MM.1S (cell line): ENCODE measurements at regions not wholly inside any gene's neighbourhood (a gene's known extent, or its start where the extent isn't known, plus 50 kb on each side); places are given as distances from the start of the nearest gene placed in this dataset.

ENCODE experiments used
- DNase-seq: peaks from one replicate; pipeline ENCODE4 v3.0.0-alpha.2; 2015
- H2AFZ ChIP-seq: fragments of 300-600 bp; sonication (generic); 2 replicates; pipeline ENCODE4 v1.6.0; 2016; ENCODE audit warnings: antibody characterized with exemption, low read length
- H3F3A ChIP-seq: fragments of 300-600 bp; sonication (generic); 2 replicates; pipeline ENCODE4 v1.6.1; 2016; ENCODE audit warnings: mild to moderate bottlenecking, antibody characterized with exemption, low read length, moderate library complexity, mixed read lengths; ENCODE audit not compliant: insufficient read depth
- H3K27ac ChIP-seq: fragments of 300-600 bp; sonication (generic); 2 replicates; pipeline ENCODE4 v1.5.1; 2016; ENCODE audit warnings: mild to moderate bottlenecking, low read length
- H3K27me3 ChIP-seq: fragments of 300-600 bp; sonication (generic); replicated peaks from 2 replicates; pipeline ENCODE4 v1.6.0; 2016; ENCODE audit warnings: low read length; ENCODE audit not compliant: insufficient read depth
- H3K36me3 ChIP-seq: fragments of 300-600 bp; sonication (generic); replicated peaks from 2 replicates; pipeline ENCODE4 v1.6.1; 2016; ENCODE audit warnings: mild to moderate bottlenecking, low read length, mixed read lengths; ENCODE audit not compliant: insufficient read depth
- H3K4me1 ChIP-seq: fragments of 300-600 bp; sonication (generic); 2 replicates; pipeline ENCODE4 v1.6.1; 2016; ENCODE audit warnings: low read length, mixed read lengths
- H3K4me2 ChIP-seq: fragments of 300-600 bp; sonication (generic); 2 replicates; pipeline ENCODE4 v1.6.0; 2016; ENCODE audit warnings: low read depth, low read length
- H3K4me3 ChIP-seq: fragments of 300-600 bp; sonication (generic); 2 replicates; pipeline ENCODE4 v1.5.1; 2016; ENCODE audit warnings: low read length, mixed read lengths
- H3K79me2 ChIP-seq: fragments of 300-600 bp; sonication (generic); 2 replicates; pipeline ENCODE4 v1.6.1; 2016; ENCODE audit warnings: mixed run types, low read length, mixed read lengths
- H3K9ac ChIP-seq: fragments of 300-600 bp; sonication (generic); 2 replicates; pipeline ENCODE4 v1.6.1; 2016; ENCODE audit warnings: low read length, mixed read lengths
- H3K9me2 ChIP-seq: fragments of 300-600 bp; sonication (generic); replicated peaks from 2 replicates; pipeline ENCODE4 v1.6.1; 2016; ENCODE audit warnings: mild to moderate bottlenecking, low read length, mixed read lengths; ENCODE audit not compliant: insufficient read depth
- H3K9me3 ChIP-seq: fragments of 300-600 bp; sonication (generic); replicated peaks from 2 replicates; pipeline ENCODE4 v1.6.1; 2016; ENCODE audit warnings: mild to moderate bottlenecking, low read length, mixed read lengths; ENCODE audit not compliant: insufficient read depth
- H4K20me1 ChIP-seq: fragments of 300-600 bp; sonication (generic); 2 replicates; pipeline ENCODE4 v1.6.1; 2016; ENCODE audit warnings: mild to moderate bottlenecking, low read length, moderate library complexity, mixed read lengths; ENCODE audit not compliant: insufficient read depth
- EZH2 ChIP-seq: fragments of 300-600 bp; sonication (generic); optimal IDR thresholded peaks from 2 replicates; pipeline ENCODE3; 2017; ENCODE audit warnings: low read depth, mild to moderate bottlenecking, antibody characterized with exemption, low read length, mixed read lengths
- EZH2phosphoT487 ChIP-seq: fragments of 300-600 bp; sonication (generic); IDR thresholded peaks from 2 replicates; pipeline ENCODE4 v1.6.1; 2018; ENCODE audit warnings: antibody characterized with exemption, low read length
- TF ChIP-seq, protein P1 (sequence below): fragments of 300-600 bp; sonication (generic); IDR thresholded peaks from 2 replicates; pipeline ENCODE4 v1.5.1; 2016; ENCODE audit warnings: antibody characterized with exemption, low read length, mixed read lengths

DNA sequence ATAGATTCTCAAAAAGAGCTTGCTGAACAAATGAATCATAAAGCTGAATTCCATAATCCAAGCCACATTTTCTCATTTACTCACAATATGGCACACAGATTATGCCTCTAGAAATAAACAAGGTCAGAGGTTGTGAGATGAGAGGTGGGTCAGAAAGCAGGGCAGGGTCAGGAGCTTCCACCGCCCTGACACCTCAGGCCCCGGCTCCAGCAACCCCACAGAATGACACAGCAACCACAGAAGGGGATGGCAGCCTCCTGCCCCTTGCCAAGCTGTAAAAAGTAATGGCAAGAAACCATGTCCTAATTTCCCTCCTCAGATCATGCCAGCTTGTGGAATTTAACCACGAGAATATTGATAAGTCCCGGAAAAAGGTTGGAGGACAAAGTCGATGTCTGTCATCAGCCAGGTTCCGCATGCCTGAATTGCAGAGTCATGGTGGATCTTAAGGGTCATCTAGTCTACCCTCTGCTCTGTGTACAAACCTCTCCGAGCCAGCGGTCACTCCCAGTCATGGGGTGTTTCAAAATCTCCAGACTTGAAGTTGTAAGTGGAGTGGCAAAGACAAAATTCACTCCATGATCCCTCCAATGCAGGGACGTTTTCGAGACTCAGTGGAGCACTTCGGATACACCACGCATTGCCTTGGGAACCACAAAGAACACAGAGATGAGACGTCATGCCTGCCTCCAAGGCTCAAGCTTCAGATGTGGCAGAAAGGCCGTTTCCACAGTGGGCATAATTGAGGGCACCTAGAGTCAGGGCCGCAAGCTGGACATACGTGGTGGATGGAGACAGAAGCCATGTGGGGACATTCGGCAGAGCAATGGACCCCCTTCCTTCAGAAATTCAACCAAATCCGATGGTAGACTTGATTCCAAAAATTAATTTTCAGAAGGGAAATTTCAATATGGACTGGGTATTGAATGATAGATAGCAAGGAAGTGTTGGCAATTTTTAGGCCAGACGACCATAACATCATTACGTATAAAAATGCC is 254.0 kb downstream of the TOMM20 start:
- Histone ChIP-seq H4K20me1 (no peaks in the 10 kb centered on the region), H3K27ac (no peak overlapping the region), H3F3A (no peaks in the 10 kb centered on the region), H3K4me1 (peaks cover 7% of the 10 kb centered on the region), H3K36me3 (no peaks in the 10 kb centered on the region), H3K9ac (no peak overlapping the region), H3K9me2 (no peaks in the 10 kb centered on the region), H3K79me2 (no peaks in the 10 kb centered on the region), H2AFZ (no peak overlapping the region), H3K27me3 (no peaks in the 10 kb centered on the region), H3K4me2 (no peak overlapping the region), H3K4me3 (no peak overlapping the region), H3K9me3 (no peaks in the 10 kb centered on the region)
- no peak for DNase-seq
- TF ChIP-seq EZH2phosphoT487 (no peak), EZH2 (no peak)
- TF ChIP-seq, protein P1, sequence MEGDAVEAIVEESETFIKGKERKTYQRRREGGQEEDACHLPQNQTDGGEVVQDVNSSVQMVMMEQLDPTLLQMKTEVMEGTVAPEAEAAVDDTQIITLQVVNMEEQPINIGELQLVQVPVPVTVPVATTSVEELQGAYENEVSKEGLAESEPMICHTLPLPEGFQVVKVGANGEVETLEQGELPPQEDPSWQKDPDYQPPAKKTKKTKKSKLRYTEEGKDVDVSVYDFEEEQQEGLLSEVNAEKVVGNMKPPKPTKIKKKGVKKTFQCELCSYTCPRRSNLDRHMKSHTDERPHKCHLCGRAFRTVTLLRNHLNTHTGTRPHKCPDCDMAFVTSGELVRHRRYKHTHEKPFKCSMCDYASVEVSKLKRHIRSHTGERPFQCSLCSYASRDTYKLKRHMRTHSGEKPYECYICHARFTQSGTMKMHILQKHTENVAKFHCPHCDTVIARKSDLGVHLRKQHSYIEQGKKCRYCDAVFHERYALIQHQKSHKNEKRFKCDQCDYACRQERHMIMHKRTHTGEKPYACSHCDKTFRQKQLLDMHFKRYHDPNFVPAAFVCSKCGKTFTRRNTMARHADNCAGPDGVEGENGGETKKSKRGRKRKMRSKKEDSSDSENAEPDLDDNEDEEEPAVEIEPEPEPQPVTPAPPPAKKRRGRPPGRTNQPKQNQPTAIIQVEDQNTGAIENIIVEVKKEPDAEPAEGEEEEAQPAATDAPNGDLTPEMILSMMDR = no peak

DNA sequence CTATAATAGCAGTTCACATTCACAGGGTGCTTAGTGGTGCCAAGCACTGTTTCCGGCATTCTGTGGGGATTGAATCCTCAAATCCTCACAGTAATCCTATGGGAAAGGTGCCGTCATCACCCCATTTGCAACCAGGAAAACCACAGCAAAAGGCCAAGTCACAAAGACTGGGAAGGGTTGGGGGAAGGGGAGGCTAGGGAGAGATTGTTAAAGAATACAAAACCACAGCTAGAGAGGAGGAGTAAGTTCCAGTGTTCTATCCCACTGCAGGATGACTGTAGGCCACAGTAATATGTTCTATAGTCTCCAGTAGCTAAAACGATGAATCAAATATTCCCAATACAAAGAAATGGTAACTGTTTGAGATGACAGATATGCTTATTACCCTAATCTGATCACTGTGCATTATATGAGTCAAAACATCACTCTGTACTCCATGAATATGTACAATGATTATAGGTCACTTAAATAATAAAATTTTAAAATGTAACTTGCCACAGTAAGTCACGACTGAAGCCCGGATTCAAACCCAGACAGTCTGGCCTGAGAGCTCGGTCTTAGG is 256.8 kb downstream of the TOMM20 start:
- Histone ChIP-seq H3K4me2 (no peak overlapping the region), H3K9ac (no peak overlapping the region), H3K36me3 (no peaks in the 10 kb centered on the region), H3K79me2 (no peaks in the 10 kb centered on the region), H3K4me3 (no peak overlapping the region), H3F3A (no peaks in the 10 kb centered on the region), H3K9me2 (no peaks in the 10 kb centered on the region), H3K4me1 (no peaks in the 10 kb centered on the region), H2AFZ (no peak overlapping the region), H3K27me3 (no peaks in the 10 kb centered on the region), H3K9me3 (no peaks in the 10 kb centered on the region), H3K27ac (no peak overlapping the region), H4K20me1 (no peaks in the 10 kb centered on the region)
- TF ChIP-seq EZH2phosphoT487 (no peak), EZH2 (no peak)
- TF ChIP-seq, protein P1 = no peak
- no peak for DNase-seq

DNA sequence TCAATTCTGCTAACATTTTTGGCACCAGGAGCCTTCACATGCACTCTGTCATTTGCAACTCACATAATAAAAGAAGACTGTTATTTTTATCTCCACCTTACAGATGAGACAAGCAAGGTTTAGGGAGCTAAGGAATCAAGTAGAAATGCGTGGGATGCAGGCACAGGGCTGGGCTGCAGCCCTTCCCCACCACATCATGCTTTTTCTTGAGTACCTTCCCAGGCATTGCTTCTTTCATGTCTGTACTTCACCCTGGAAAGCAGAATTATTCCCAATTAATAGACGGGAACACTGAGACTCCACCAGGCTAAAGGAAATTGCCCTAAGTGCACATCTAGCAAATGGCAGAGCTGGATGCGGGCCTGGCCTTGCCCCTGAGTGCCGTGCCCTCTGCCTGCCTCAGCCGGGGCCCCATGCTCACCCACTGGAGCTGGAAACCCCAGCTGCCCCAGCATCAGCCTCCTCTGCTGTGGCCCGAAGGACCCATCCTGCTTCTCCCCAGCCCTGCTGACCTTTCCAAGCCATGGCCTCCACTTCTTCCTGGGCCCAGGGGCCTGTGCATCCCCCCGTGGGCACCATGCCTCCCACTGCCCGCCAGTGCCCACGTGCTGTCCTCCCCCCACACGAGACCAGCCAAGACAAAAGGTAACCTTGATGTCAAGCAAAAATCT is 257.5 kb downstream of the TOMM20 start:
- no peaks in the 10 kb centered on the region for H4K20me1 ChIP-seq
- H3K27me3 ChIP-seq = no peaks in the 10 kb centered on the region
- H2AFZ ChIP-seq = no peak overlapping the region
- H3K79me2 ChIP-seq = no peaks in the 10 kb centered on the region
- no peak for DNase-seq
- no peaks in the 10 kb centered on the region for H3K9me2 ChIP-seq
- no peaks in the 10 kb centered on the region for H3F3A ChIP-seq
- no peaks in the 10 kb centered on the region for H3K9me3 ChIP-seq
- no peaks in the 10 kb centered on the region for H3K36me3 ChIP-seq
- TF ChIP-seq EZH2 (no peak), EZH2phosphoT487 (no peak)
- TF ChIP-seq, protein P1 = no peak
- H3K4me3 ChIP-seq = no peak overlapping the region
- no peak overlapping the region for H3K4me2 ChIP-seq
- no peak overlapping the region for H3K9ac ChIP-seq
- H3K27ac ChIP-seq = no peak overlapping the region
- H3K4me1 ChIP-seq = no peaks in the 10 kb centered on the region
